B cell (primary cell): ENCODE measurements at regions not wholly inside any gene's neighbourhood (a gene's known extent, or its start where the extent isn't known, plus 50 kb on each side); places are given as distances from the start of the nearest gene placed in this dataset.

Source experiments
- ATAC-seq: fragments of 200-7000 bp; cut with Tn5 transposase; one replicate; pipeline ENCODE4 v1.10.0; 2021; ENCODE audit warnings: low read depth, mild to moderate bottlenecking, moderate number of reproducible peaks, moderate library complexity
- CTCF ChIA-PET: fragments of 350-600 bp; sonication (Branson Sonifier 250); formaldehyde crosslinking; loops from one replicate; lab custom pipeline; 2021; ENCODE audit warnings: antibody characterized with exemption, inconsistent platforms; lab: Charles Lee
- POLR2A ChIA-PET: fragments of 350-600 bp; sonication (Branson Sonifier 250); formaldehyde crosslinking; loops from one replicate; lab custom pipeline; 2021; ENCODE audit warnings: antibody characterized with exemption; lab: Charles Lee
- DNase-seq: peaks from one replicate; pipeline ENCODE4 v3.0.0; 2013
- H2AFZ ChIP-seq: 2 replicates; pipeline ENCODE4 v1.6.1; 2012; ENCODE audit warnings: mild to moderate bottlenecking, low read depth, low read length; ENCODE audit not compliant: insufficient read depth, poor library complexity, severe bottlenecking
- H3K27ac ChIP-seq, 2 donors: 1 replicate in 1 of 2; 2 replicates in 1 of 2; pipeline ENCODE4 v1.5.1; 2012 to 2013; ENCODE audit warnings: low read length in 2 of 2, mild to moderate bottlenecking in 2 of 2, moderate library complexity in 1 of 2
- H3K27me3 ChIP-seq, 4 experiments: fragments of 200-600 bp in 1 of 4; sonication (generic) in 1 of 4; replicated peaks in 1 of 4; 1 replicate in 2 of 4; 2 replicates in 2 of 4; pipeline versions ENCODE4 v1.6.1 to v1.7.0; 2013 to 2016; ENCODE audit warnings: low read length in 3 of 4, mild to moderate bottlenecking in 2 of 4, mixed read lengths in 1 of 4, moderate library complexity in 1 of 4; ENCODE audit not compliant: insufficient read depth in 4 of 4, control insufficient read depth in 3 of 4; ENCODE audit errors: control extremely low read depth in 1 of 4
- H3K36me3 ChIP-seq, 2 experiments: replicated peaks in 1 of 2; 1 replicate in 1 of 2; 2 replicates in 1 of 2; pipeline versions ENCODE4 v1.6.1 to v1.7.1; 2013; ENCODE audit warnings: low read length in 1 of 2; ENCODE audit not compliant: insufficient read depth in 2 of 2, control insufficient read depth in 1 of 2; ENCODE audit errors: control extremely low read depth in 1 of 2, extremely low read depth in 1 of 2
- H3K4me1 ChIP-seq, 2 donors: fragments of 200-600 bp in 1 of 2; sonication (generic) in 1 of 2; 1 replicate in 1 of 2; 2 replicates in 1 of 2; pipeline versions ENCODE4 v1.5.1 to v1.6.1; 2013 to 2017; ENCODE audit warnings: low read length in 2 of 2; ENCODE audit not compliant: control insufficient read depth in 2 of 2, insufficient read depth in 2 of 2
- H3K4me2 ChIP-seq: replicated peaks from 2 replicates; pipeline ENCODE3; 2012; ENCODE audit warnings: mild to moderate bottlenecking, low read depth, low read length; ENCODE audit not compliant: poor library complexity, severe bottlenecking
- H3K4me3 ChIP-seq, 5 experiments: fragments of 200-600 bp in 1 of 5; sonication (generic) in 1 of 5; 1 replicate in 3 of 5; 2 replicates in 2 of 5; pipeline versions ENCODE4 v1.5.1 to v1.7.0; 2011 to 2016; ENCODE audit warnings: low read length in 4 of 5, mild to moderate bottlenecking in 4 of 5, low read depth in 2 of 5, control low read depth in 1 of 5, moderate library complexity in 1 of 5; ENCODE audit not compliant: insufficient read depth in 1 of 5; ENCODE audit errors: control extremely low read depth in 1 of 5, extremely low read depth in 1 of 5
- H3K79me2 ChIP-seq: fragments of 200-600 bp; sonication (generic); one replicate; pipeline ENCODE4 v1.6.0; 2016; ENCODE audit warnings: low read length; ENCODE audit not compliant: control insufficient read depth, insufficient read depth
- H3K9ac ChIP-seq: fragments of 200-600 bp; sonication (generic); 2 replicates; pipeline ENCODE4 v1.6.1; 2017; ENCODE audit warnings: mild to moderate bottlenecking, low read length, moderate library complexity
- H3K9me3 ChIP-seq, 3 donors: one replicate each; pipeline versions ENCODE4 v1.6.1 to v1.7.1; 2013; ENCODE audit warnings: low read length in 2 of 3; ENCODE audit not compliant: control insufficient read depth in 2 of 3, insufficient read depth in 1 of 3; ENCODE audit errors: control extremely low read depth in 1 of 3
- H4K20me1 ChIP-seq: 2 replicates; pipeline ENCODE4 v1.6.0; 2012; ENCODE audit warnings: mild to moderate bottlenecking, low read length; ENCODE audit not compliant: insufficient read depth, control insufficient read depth, poor library complexity, severe bottlenecking
- H3K27ac Mint-ChIP-seq: one replicate; pipeline ENCODE4 v1.8.0; 2021; ENCODE audit warnings: mixed read lengths
- H3K27me3 Mint-ChIP-seq: one replicate; pipeline ENCODE4 v1.8.0; 2021; ENCODE audit warnings: mixed read lengths
- H3K4me1 Mint-ChIP-seq: one replicate; pipeline ENCODE4 v1.8.0; 2021; ENCODE audit warnings: mixed read lengths
- H3K4me3 Mint-ChIP-seq: one replicate; pipeline ENCODE4 v1.8.0; 2021; ENCODE audit warnings: mixed read lengths
- H3K9me3 Mint-ChIP-seq: one replicate; pipeline ENCODE4 v1.8.0; 2022; ENCODE audit warnings: mixed read lengths; ENCODE audit not compliant: insufficient read depth
- EZH2 ChIP-seq: IDR thresholded peaks from 2 replicates; pipeline ENCODE4 v1.6.1; 2012; ENCODE audit warnings: borderline replicate concordance, low read depth, mild to moderate bottlenecking, moderate library complexity, low read length; ENCODE audit not compliant: insufficient read depth, poor library complexity, severe bottlenecking
- WGBS: methylation state at CpG from one replicate; pipeline ENCODE4 v1.1.5; 2013; ENCODE audit warnings: missing lambda C conversion rate; ENCODE audit not compliant: insufficient coverage; 5-methylcytosine and 5-hydroxymethylcytosine counted together
- intact Hi-C: fragments of 100-400 bp; cut with micrococcal nuclease; formaldehyde crosslinking; loops from one replicate; pipeline ENCODE4 v1.10.0; 2022
- TF ChIP-seq, protein P1 (sequence below): fragments of 200-600 bp; IDR thresholded peaks from one replicate; pipeline ENCODE4 v1.8.0; 2022; ENCODE audit warnings: antibody characterized with exemption, mild to moderate bottlenecking

DNA sequence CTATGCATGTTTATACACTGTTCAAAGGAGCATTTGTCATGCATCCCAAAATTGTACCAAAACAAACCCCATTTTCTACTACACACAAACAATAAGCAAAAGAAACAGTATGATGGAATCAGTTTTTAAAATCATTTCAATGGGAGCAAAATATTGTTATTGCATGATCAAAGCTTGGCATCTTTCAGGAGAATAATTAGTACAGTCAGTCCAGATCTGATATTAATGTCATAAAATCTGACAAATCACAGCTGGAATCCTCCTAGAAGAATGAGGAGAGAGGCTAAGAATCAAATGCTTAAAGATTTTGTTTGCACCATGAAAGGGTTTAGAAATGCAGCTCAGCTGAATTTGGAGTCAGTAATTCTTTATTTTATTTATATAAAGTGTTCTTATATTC lies 229.7 kb upstream of the SEMA3E start:
- H3K36me3 ChIP-seq = no peaks in the 10 kb centered on the region
- no peak overlapping the region for H3K4me3 Mint-ChIP-seq
- H3K27me3 Mint-ChIP-seq = no peaks in the 10 kb centered on the region
- H3K9me3 ChIP-seq = no peaks in the 10 kb centered on the region
- no peak for ATAC-seq
- no peak for TF ChIP-seq EZH2
- TF ChIP-seq, protein P1, sequence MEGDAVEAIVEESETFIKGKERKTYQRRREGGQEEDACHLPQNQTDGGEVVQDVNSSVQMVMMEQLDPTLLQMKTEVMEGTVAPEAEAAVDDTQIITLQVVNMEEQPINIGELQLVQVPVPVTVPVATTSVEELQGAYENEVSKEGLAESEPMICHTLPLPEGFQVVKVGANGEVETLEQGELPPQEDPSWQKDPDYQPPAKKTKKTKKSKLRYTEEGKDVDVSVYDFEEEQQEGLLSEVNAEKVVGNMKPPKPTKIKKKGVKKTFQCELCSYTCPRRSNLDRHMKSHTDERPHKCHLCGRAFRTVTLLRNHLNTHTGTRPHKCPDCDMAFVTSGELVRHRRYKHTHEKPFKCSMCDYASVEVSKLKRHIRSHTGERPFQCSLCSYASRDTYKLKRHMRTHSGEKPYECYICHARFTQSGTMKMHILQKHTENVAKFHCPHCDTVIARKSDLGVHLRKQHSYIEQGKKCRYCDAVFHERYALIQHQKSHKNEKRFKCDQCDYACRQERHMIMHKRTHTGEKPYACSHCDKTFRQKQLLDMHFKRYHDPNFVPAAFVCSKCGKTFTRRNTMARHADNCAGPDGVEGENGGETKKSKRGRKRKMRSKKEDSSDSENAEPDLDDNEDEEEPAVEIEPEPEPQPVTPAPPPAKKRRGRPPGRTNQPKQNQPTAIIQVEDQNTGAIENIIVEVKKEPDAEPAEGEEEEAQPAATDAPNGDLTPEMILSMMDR = no peak
- POLR2A ChIA-PET = no interaction called here
- no peak overlapping the region for H3K27ac ChIP-seq
- H3K4me1 Mint-ChIP-seq = no peaks in the 10 kb centered on the region
- H3K9me3 Mint-ChIP-seq = no peaks in the 10 kb centered on the region
- no peak overlapping the region for H3K4me2 ChIP-seq
- H2AFZ ChIP-seq = no peak overlapping the region
- CTCF ChIA-PET = no interaction called here
- DNase-seq = no peak
- H3K4me1 ChIP-seq = no peaks in the 10 kb centered on the region
- no peaks in the 10 kb centered on the region for H3K27me3 ChIP-seq
- H3K27ac Mint-ChIP-seq = no peak overlapping the region
- H3K9ac ChIP-seq = no peak overlapping the region
- H3K79me2 ChIP-seq = no peaks in the 10 kb centered on the region
- H3K4me3 ChIP-seq = no peak overlapping the region
- intact Hi-C loops = no loop called here
- no peaks in the 10 kb centered on the region for H4K20me1 ChIP-seq

DNA sequence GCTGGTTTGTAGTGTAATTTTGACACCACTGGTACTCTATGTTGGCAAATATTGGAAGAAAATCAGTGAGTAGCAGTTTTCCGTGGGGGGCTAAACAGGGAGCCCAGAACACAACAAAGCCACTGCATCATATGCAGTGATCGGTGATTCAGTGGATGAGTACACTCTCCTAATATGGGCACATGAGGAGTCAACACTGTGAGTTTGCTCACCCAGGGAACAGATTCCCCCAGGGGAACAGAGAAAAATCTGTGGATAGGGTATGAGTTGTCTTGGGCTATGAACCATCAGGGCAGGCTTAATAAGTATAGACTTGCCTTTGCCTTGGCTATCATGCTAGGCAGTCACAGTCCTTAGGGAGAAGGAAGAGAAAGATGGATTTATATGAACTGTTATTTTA lies 227.7 kb upstream of the SEMA3E start:
- POLR2A ChIA-PET = no interaction called here
- no peak for ATAC-seq
- Histone ChIP-seq H3K4me1 (no peaks in the 10 kb centered on the region), H2AFZ (no peak overlapping the region), H3K4me2 (no peak overlapping the region), H4K20me1 (no peaks in the 10 kb centered on the region), H3K4me3 (no peak overlapping the region), H3K9me3 (no peaks in the 10 kb centered on the region), H3K27ac (no peak overlapping the region), H3K36me3 (no peaks in the 10 kb centered on the region), H3K79me2 (no peaks in the 10 kb centered on the region), H3K9ac (no peak overlapping the region), H3K27me3 (no peaks in the 10 kb centered on the region)
- Mint-ChIP-seq H3K27me3 (no peaks in the 10 kb centered on the region), H3K4me1 (no peaks in the 10 kb centered on the region), H3K9me3 (no peaks in the 10 kb centered on the region), H3K4me3 (no peak overlapping the region), H3K27ac (no peak overlapping the region)
- intact Hi-C loops = no loop called here
- WGBS = 67% methylated on average over 1 of the region's 2 CpGs
- TF ChIP-seq, protein P1 = no peak
- no peak for TF ChIP-seq EZH2
- no peak for DNase-seq
- CTCF ChIA-PET = no interaction called here
